Neural cell (in vitro differentiated cells): ENCODE measurements at regions not wholly inside any gene's neighbourhood (a gene's known extent, or its start where the extent isn't known, plus 50 kb on each side); places are given as distances from the start of the nearest gene placed in this dataset.

Experiments used
- H2AFZ ChIP-seq: fragments of 200-600, 300-800 bp; sonication (generic), shearing (Covaris generic); 2 replicates; pipeline ENCODE4 v1.6.0; 2014; ENCODE audit warnings: low read depth, mild to moderate bottlenecking, antibody characterized with exemption, low read length, moderate library complexity
- H3F3A ChIP-seq: fragments of 200-600 bp; shearing (Covaris generic); 2 replicates; pipeline ENCODE4 v1.6.1; 2016; ENCODE audit warnings: mild to moderate bottlenecking, moderate library complexity, mixed read lengths, antibody characterized with exemption, low read length; ENCODE audit not compliant: insufficient read depth, poor library complexity, severe bottlenecking
- H3K27ac ChIP-seq: fragments of 200-600, 300-800 bp; sonication (generic), shearing (Covaris generic); 2 replicates; pipeline ENCODE4 v1.5.1; 2014; ENCODE audit warnings: mild to moderate bottlenecking, low read length, moderate library complexity
- H3K27me3 ChIP-seq: fragments of 300-800, 200-600 bp; sonication (generic), shearing (Covaris generic); 2 replicates; pipeline ENCODE4 v1.6.0; 2014; ENCODE audit warnings: mild to moderate bottlenecking, low read depth, low read length, moderate library complexity; ENCODE audit not compliant: insufficient read depth
- H3K36me3 ChIP-seq: fragments of 300-800, 200-600 bp; sonication (generic), shearing (Covaris generic); 2 replicates; pipeline ENCODE4 v1.5.1; 2014; ENCODE audit warnings: mild to moderate bottlenecking, antibody characterized with exemption, low read length, moderate library complexity; ENCODE audit not compliant: insufficient read depth
- H3K4me2 ChIP-seq: fragments of 300-800, 200-600 bp; sonication (generic), shearing (Covaris generic); 2 replicates; pipeline ENCODE4 v1.6.0; 2014; ENCODE audit warnings: mild to moderate bottlenecking, low read length
- H3K4me3 ChIP-seq: fragments of 300-800, 200-600 bp; sonication (generic), shearing (Covaris generic); 2 replicates; pipeline ENCODE4 v1.5.1; 2014; ENCODE audit warnings: mild to moderate bottlenecking, low read length, moderate library complexity
- H3K79me2 ChIP-seq: fragments of 200-600 bp; shearing (Covaris generic); replicated peaks from 2 replicates; pipeline ENCODE4 v1.6.0; 2014; ENCODE audit warnings: mild to moderate bottlenecking, low read length, moderate library complexity; ENCODE audit not compliant: insufficient read depth
- H3K9ac ChIP-seq: fragments of 300-800, 200-600 bp; sonication (generic), shearing (Covaris generic); 2 replicates; pipeline ENCODE4 v1.6.1; 2016; ENCODE audit warnings: mild to moderate bottlenecking, low read length, mixed read lengths
- H3K9me2 ChIP-seq: fragments of 200-600 bp; shearing (Covaris generic); 2 replicates; pipeline ENCODE4 v1.6.1; 2016; ENCODE audit warnings: mild to moderate bottlenecking, low read length, mixed read lengths; ENCODE audit not compliant: insufficient read depth
- H3K9me3 ChIP-seq: fragments of 200-600, 300-800 bp; sonication (generic), shearing (Covaris generic); 2 replicates; pipeline ENCODE4 v1.6.1; 2016; ENCODE audit warnings: mild to moderate bottlenecking, mixed run types, low read length, moderate library complexity, mixed read lengths
- H4K20me1 ChIP-seq: fragments of 200-600 bp; shearing (Covaris generic); 2 replicates; pipeline ENCODE4 v1.6.1; 2016; ENCODE audit warnings: mild to moderate bottlenecking, mixed run types; ENCODE audit not compliant: insufficient read depth
- CTCF ChIP-seq: fragments of 450-650 bp; IDR thresholded peaks from 2 replicates; pipeline ENCODE4 v1.5.1; 2014; ENCODE audit warnings: antibody characterized with exemption, mild to moderate bottlenecking, moderate library complexity; ENCODE audit not compliant: poor library complexity, severe bottlenecking
- EP300 ChIP-seq: fragments of 450-650 bp; conservative IDR thresholded peaks from 2 replicates; pipeline ENCODE4 v1.6.1; 2014; ENCODE audit warnings: antibody characterized with exemption, mild to moderate bottlenecking, moderate library complexity; ENCODE audit not compliant: poor library complexity, severe bottlenecking
- EZH2 ChIP-seq: fragments of 200-600, 300-800 bp; shearing (Covaris generic), sonication (generic); IDR thresholded peaks from 2 replicates; pipeline ENCODE4 v1.6.1; 2014; ENCODE audit warnings: antibody characterized with exemption, low read length, borderline replicate concordance, mild to moderate bottlenecking; ENCODE audit not compliant: insufficient read depth, poor library complexity, severe bottlenecking
- MXI1 ChIP-seq: fragments of 450-650 bp; conservative IDR thresholded peaks from 2 replicates; pipeline ENCODE4 v1.6.1; 2014; ENCODE audit warnings: antibody characterized with exemption, mild to moderate bottlenecking; ENCODE audit not compliant: poor library complexity, severe bottlenecking
- POLR2AphosphoS5 ChIP-seq: IDR thresholded peaks from 2 replicates; pipeline ENCODE4 v1.6.1; 2012
- REST ChIP-seq: IDR thresholded peaks from 2 replicates; pipeline ENCODE4 v1.6.1; 2012; ENCODE audit warnings: borderline replicate concordance
- SMC3 ChIP-seq: fragments of 450-650 bp; conservative IDR thresholded peaks from 2 replicates; pipeline ENCODE4 v1.6.1; 2014; ENCODE audit warnings: antibody characterized with exemption, mild to moderate bottlenecking, moderate library complexity; ENCODE audit not compliant: poor library complexity
- TAF1 ChIP-seq: IDR thresholded peaks from 2 replicates; pipeline ENCODE4 v1.6.1; 2012; ENCODE audit warnings: low read depth

- Histone ChIP-seq H2AFZ (no peak overlapping the region), H3K36me3 (no peaks in the 10 kb centered on the region), H4K20me1 (no peaks in the 10 kb centered on the region), H3F3A (no peaks in the 10 kb centered on the region), H3K27me3 (no peaks in the 10 kb centered on the region), H3K9me2 (no peaks in the 10 kb centered on the region), H3K27ac (no peak overlapping the region), H3K4me3 (no peak overlapping the region), H3K9ac (no peak overlapping the region), H3K4me2 (no peak overlapping the region), H3K9me3 (no peaks in the 10 kb centered on the region), H3K79me2 (no peaks in the 10 kb centered on the region)
- TF ChIP-seq SMC3 (no peak), REST (no peak), POLR2AphosphoS5 (no peak), EP300 (no peak), CTCF (no peak), TAF1 (no peak), EZH2 (no peak), MXI1 (no peak)
Observed at GRCh38 chrX:139234898-139235297, 295.6 kb upstream of the F9 start.

DNA sequence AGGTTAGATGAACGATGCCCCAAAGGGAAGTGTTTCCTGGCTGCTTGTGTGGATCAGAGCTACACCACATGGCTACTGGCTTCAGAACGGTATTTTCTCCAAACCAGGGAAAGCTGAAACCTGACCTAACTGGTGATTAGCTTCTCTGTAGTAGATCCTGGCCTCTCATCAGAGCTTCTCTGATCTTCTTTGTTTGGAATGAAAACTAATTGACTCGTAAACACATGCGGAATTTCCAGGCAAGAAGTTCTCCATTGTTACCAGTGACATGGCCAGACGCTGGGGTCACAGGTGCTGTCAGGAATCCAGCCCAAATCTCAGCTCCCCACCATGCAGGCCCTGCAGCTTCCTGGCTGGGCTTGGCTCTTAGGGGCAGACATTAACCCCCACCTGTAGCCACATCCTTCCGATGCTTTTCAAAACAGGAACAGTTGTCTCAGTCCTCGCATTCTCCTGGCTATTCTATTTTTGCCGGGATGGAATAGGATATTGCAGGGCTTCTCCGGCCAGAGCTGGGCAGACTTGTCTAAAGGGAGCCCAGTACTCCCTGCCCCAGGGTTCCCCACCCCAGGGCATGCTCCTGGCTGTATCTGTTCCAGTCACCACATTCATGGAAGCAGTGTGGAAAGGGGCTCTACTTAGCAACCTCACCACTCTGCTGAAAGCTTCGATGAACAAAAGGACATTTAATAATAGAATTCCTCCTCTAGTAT lies 305.4 kb upstream of the F9 start:
- no peak overlapping the region for H3K4me3 ChIP-seq
- no peaks in the 10 kb centered on the region for H3K79me2 ChIP-seq
- H3K4me2 ChIP-seq, result no peak overlapping the region

More for the DNA sequence above, 305.4 kb upstream of the F9 start:
- no peak overlapping the region for H3K27ac ChIP-seq
- H3K27me3 ChIP-seq, result no peaks in the 10 kb centered on the region
- no peaks in the 10 kb centered on the region for H3K36me3 ChIP-seq
- H2AFZ ChIP-seq, result no peak overlapping the region
- H3K9me3 ChIP-seq, result no peaks in the 10 kb centered on the region
- no peaks in the 10 kb centered on the region for H4K20me1 ChIP-seq
- no peaks in the 10 kb centered on the region for H3K9me2 ChIP-seq
- no peak overlapping the region for H3K9ac ChIP-seq
- TF ChIP-seq SMC3, result no peak
- no peak for TF ChIP-seq EZH2
- H3F3A ChIP-seq, result no peaks in the 10 kb centered on the region
